ENCODE measurements at regions not wholly inside any gene's neighbourhood (a gene's known extent, or its start where the extent isn't known, plus 50 kb on each side); places are given as distances from the start of the nearest gene placed in this dataset.

DNA sequence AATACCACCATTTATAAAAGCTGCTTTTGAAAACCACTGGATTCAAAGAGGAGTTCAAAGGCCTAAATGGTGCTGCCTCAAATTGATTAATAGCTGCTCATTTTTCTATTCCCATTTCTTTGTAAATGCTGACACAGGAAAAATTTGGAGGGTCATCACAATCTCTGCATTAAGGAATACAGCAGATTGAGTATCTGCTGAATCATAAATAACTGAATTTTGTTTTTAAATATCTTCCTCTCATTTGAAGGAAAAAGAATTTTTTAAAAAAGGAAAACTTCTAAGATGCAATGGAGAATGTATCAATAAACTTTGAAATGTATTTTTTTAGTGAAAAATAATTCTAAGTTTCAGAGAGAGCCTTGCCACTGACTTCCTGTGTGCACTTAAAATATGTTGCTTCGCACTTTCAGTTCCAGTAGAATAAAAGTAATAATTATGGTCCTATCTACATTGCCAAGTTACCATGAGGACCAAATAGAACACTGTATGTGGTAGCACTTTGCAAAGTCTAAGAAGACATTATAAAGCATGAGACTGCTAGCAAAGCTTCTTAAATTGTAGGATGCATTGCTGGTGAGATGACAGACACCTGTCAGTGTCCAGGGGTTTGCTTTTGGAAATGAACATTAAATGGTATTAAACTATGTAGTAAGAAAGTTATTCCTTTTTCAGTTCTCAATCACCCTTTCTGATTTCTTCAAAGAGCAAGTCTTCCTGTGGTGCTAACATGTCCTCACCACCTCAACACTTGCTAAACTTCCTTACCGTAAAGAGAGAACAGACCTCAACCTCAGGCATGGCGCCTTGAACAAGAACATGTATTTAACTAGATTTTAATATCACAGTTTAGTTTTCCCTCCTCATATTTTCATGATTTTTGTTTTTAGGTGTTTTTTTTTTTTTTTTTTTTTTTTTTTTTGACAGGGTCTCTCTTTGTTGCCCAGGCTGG is 555.1 kb downstream of the EBF1 start:
- Histone ChIP-seq H3K27me3 (ENCODE audit: control insufficient read depth, insufficient read depth, low read length, poor library complexity, severe bottlenecking) (no peaks in the 10 kb centered on the region), H3K27ac (ENCODE audit: insufficient read depth, low read depth, low read length, poor library complexity, severe bottlenecking) (no peak overlapping the region), H3K4me3 (ENCODE audit: insufficient read depth, low read depth, low read length) (no peak overlapping the region), H3K9me3 (ENCODE audit: control insufficient read depth, low read length) (no peaks in the 10 kb centered on the region), H3K4me1 (ENCODE audit: control insufficient read depth, insufficient read depth, low read length) (no peaks in the 10 kb centered on the region), H3K36me3 (ENCODE audit: control insufficient read depth, insufficient read depth, low read length) (no peaks in the 10 kb centered on the region)
- 100% methylated on average over 3 of the region's 3 CpGs for WGBS, 2 experiments

DNA sequence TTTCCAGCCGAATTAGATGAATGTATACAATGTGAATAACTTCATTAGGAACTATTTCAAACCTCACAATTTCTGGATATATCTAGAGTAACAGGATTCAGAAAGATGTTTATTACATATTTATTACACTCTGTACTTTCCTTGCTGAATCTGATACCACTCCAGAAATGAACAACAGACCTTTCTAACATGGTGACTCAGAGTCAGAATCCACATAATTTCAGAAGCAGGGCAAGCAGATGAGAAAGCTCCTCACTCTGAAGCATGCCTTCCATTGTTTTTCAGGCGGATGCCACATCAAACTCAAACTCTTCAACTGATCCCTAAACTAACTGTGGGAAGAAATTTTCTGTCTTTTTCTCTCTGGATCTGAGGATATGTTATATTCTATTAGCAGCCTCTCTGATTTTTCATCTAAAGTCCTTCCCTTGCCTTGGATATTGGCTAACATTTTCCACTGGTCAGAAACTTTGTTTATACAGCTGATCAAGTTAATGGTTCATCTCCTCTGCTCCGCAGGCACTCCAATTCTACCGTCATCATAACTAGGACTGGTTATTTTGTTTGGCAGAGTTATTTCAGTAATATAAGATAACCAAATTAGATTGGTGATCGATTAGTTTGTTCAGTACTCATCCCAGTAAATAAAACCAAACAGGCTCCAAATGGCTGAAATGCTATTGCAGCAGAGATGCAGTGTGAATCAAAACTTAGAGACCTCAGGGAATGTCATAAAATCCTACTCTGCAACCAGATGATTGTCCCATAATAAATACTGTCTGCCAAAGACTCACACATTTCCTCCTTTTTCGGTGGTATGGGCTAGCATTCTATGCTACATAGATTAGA is 556.0 kb downstream of the EBF1 start:
- no peaks in the 10 kb centered on the region for H3K9me3 ChIP-seq (ENCODE audit: control insufficient read depth, low read length)
- peaks cover 1% of the 10 kb centered on the region for H3K4me1 ChIP-seq (ENCODE audit: control insufficient read depth, insufficient read depth, low read length)
- no peak overlapping the region for H3K4me3 ChIP-seq (ENCODE audit: insufficient read depth, low read depth, low read length)
- H3K36me3 ChIP-seq (ENCODE audit: control insufficient read depth, insufficient read depth, low read length), result no peaks in the 10 kb centered on the region
- 92 to 97% methylated on average over 5 of the region's 6 CpGs for WGBS, 2 experiments
- no peaks in the 10 kb centered on the region for H3K27me3 ChIP-seq (ENCODE audit: control insufficient read depth, insufficient read depth, low read length, poor library complexity, severe bottlenecking)
- no peak overlapping the region for H3K27ac ChIP-seq (ENCODE audit: insufficient read depth, low read depth, low read length, poor library complexity, severe bottlenecking)

- whole genome bisulfite sequencing, 2 experiments, result 92 to 94% methylated on average over 8 of the region's 9 CpGs
- Histone ChIP-seq H3K9me3 (ENCODE audit: control insufficient read depth, low read length) (no peaks in the 10 kb centered on the region), H3K4me3 (ENCODE audit: insufficient read depth, low read depth, low read length) (no peak overlapping the region), H3K36me3 (ENCODE audit: control insufficient read depth, insufficient read depth, low read length) (no peaks in the 10 kb centered on the region), H3K4me1 (ENCODE audit: control insufficient read depth, insufficient read depth, low read length) (peaks cover 8% of the 10 kb centered on the region), H3K27me3 (ENCODE audit: control insufficient read depth, insufficient read depth, low read length, poor library complexity, severe bottlenecking) (no peaks in the 10 kb centered on the region), H3K27ac (ENCODE audit: insufficient read depth, low read depth, low read length, poor library complexity, severe bottlenecking) (no peak overlapping the region)
Measured at GRCh38 chr5:158541536-158542297, 558.0 kb downstream of the EBF1 start.

DNA sequence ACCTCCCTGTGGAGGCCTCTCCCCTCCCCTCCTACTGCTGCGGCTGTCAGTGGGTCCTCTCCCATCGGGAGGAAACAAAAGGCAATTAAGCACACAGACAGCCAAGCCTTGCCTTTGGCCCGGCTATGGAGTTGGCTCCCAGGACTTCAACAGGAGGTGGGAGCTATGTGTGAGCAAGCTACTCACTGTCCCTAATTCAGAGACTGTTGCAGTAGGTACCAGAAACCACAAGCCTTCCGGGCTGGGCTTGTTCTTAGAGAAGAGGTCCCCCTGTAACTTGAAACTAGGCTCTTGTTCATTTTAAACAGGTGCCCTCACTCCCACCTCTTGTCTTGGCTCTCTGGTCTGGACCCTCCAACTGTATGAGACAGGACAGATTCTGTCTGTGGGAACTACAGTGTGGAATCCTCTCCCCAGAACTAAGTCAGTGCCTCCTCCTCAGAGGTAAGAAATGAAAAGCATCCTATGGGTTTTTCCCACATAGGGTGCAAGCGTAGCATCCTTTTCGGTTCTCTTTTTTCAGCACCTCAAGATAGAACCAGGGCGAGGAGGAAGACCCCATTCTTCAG is 561.1 kb downstream of the EBF1 start:
- Histone ChIP-seq H3K9me3 (ENCODE audit: control insufficient read depth, low read length) (no peaks in the 10 kb centered on the region), H3K27ac (ENCODE audit: insufficient read depth, low read depth, low read length, poor library complexity, severe bottlenecking) (no peak overlapping the region)
- WGBS, 2 experiments, result 46 to 49% methylated on average over 7 of the region's 7 CpGs

GRCh38 chr5:158537366-158537765 is 562.4 kb downstream of the EBF1 start:
- 19 to 47% methylated on average over 2 of the region's 2 CpGs for WGBS, 2 experiments
- Histone ChIP-seq H3K36me3 (ENCODE audit: control insufficient read depth, insufficient read depth, low read length) (no peaks in the 10 kb centered on the region), H3K4me3 (ENCODE audit: insufficient read depth, low read depth, low read length) (no peak overlapping the region), H3K4me1 (ENCODE audit: control insufficient read depth, insufficient read depth, low read length) (peaks cover 12% of the 10 kb centered on the region), H3K9me3 (ENCODE audit: control insufficient read depth, low read length) (no peaks in the 10 kb centered on the region), H3K27me3 (ENCODE audit: control insufficient read depth, insufficient read depth, low read length, poor library complexity, severe bottlenecking) (no peaks in the 10 kb centered on the region), H3K27ac (ENCODE audit: insufficient read depth, low read depth, low read length, poor library complexity, severe bottlenecking) (no peak overlapping the region)

More for the DNA sequence above, 561.1 kb downstream of the EBF1 start:
- Histone ChIP-seq H3K4me3 (ENCODE audit: insufficient read depth, low read depth, low read length) (no peak overlapping the region), H3K27me3 (ENCODE audit: control insufficient read depth, insufficient read depth, low read length, poor library complexity, severe bottlenecking) (no peaks in the 10 kb centered on the region), H3K36me3 (ENCODE audit: control insufficient read depth, insufficient read depth, low read length) (no peaks in the 10 kb centered on the region), H3K4me1 (ENCODE audit: control insufficient read depth, insufficient read depth, low read length) (peaks cover 12% of the 10 kb centered on the region)

GRCh38 chr5:158534203-158534602 is 565.5 kb downstream of the EBF1 start:
- Histone ChIP-seq H3K9me3 (ENCODE audit: control insufficient read depth, low read length) (no peaks in the 10 kb centered on the region), H3K4me1 (ENCODE audit: control insufficient read depth, insufficient read depth, low read length) (peaks cover 21% of the 10 kb centered on the region), H3K27me3 (ENCODE audit: control insufficient read depth, insufficient read depth, low read length, poor library complexity, severe bottlenecking) (no peaks in the 10 kb centered on the region), H3K4me3 (ENCODE audit: insufficient read depth, low read depth, low read length) (no peak overlapping the region), H3K27ac (ENCODE audit: insufficient read depth, low read depth, low read length, poor library complexity, severe bottlenecking) (no peak overlapping the region), H3K36me3 (ENCODE audit: control insufficient read depth, insufficient read depth, low read length) (no peaks in the 10 kb centered on the region)
- WGBS, 2 experiments, result 83 to 87% methylated on average over 10 of the region's 10 CpGs

DNA sequence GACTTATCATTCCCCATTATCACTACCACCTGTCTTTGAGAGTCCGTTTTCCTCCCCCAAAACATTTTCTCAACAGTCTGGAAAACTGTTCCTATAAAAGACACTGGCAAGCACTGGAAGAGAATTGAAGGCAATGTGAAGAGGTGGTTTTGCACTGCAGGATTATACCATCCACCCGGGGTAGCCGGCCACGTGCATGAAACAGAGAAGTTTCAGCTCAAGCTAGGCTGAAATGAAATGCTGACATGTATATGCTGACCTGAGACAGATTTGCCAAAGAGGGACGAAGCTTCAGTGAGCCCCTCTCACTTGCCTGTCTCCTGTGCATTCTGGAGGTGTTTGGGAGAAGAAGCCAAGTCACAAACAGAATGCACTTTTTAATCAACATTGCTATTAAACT is 567.0 kb downstream of the EBF1 start:
- H3K36me3 ChIP-seq (ENCODE audit: control insufficient read depth, insufficient read depth, low read length), result no peaks in the 10 kb centered on the region
- 81 to 82% methylated on average over 4 to 5 of the region's 5 CpGs for WGBS, 2 experiments
- peaks cover 13% of the 10 kb centered on the region for H3K4me1 ChIP-seq (ENCODE audit: control insufficient read depth, insufficient read depth, low read length)
- H3K9me3 ChIP-seq (ENCODE audit: control insufficient read depth, low read length), result no peaks in the 10 kb centered on the region
- H3K27me3 ChIP-seq (ENCODE audit: control insufficient read depth, insufficient read depth, low read length, poor library complexity, severe bottlenecking), result no peaks in the 10 kb centered on the region
- no peak overlapping the region for H3K4me3 ChIP-seq (ENCODE audit: insufficient read depth, low read depth, low read length)
- no peak overlapping the region for H3K27ac ChIP-seq (ENCODE audit: insufficient read depth, low read depth, low read length, poor library complexity, severe bottlenecking)

- WGBS, 2 experiments, result 77 to 90% methylated on average over 1 to 2 of the region's 2 CpGs
- Histone ChIP-seq H3K4me1 (ENCODE audit: control insufficient read depth, insufficient read depth, low read length) (peaks cover 13% of the 10 kb centered on the region), H3K27ac (ENCODE audit: insufficient read depth, low read depth, low read length, poor library complexity, severe bottlenecking) (no peak overlapping the region), H3K9me3 (ENCODE audit: control insufficient read depth, low read length) (no peaks in the 10 kb centered on the region), H3K4me3 (ENCODE audit: insufficient read depth, low read depth, low read length) (no peak overlapping the region), H3K36me3 (ENCODE audit: control insufficient read depth, insufficient read depth, low read length) (no peaks in the 10 kb centered on the region), H3K27me3 (ENCODE audit: control insufficient read depth, insufficient read depth, low read length, poor library complexity, severe bottlenecking) (no peaks in the 10 kb centered on the region)
Measured at GRCh38 chr5:158531860-158532259, 567.9 kb downstream of the EBF1 start.

DNA sequence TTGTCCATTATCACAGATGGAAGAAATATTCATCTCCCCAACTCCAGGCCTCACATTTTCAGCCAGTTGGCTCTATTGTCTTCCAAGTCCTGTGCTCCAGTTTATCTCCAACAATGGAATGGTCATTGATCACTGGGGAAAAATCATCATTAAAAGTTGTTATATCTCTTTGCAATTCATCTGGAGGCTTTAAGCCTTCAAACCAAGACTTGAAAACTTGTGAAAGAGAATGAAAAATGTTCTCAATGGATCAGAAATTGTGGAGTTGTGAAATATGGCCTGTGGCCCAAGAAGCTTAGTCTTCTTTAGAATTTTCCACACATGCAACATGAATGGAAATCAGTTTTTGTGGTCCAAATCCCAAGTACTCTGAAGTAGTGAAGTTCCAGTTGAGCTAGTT is 569.6 kb downstream of the EBF1 start:
- H3K36me3 ChIP-seq (ENCODE audit: control insufficient read depth, insufficient read depth, low read length), result no peaks in the 10 kb centered on the region
- peaks cover 9% of the 10 kb centered on the region for H3K4me1 ChIP-seq (ENCODE audit: control insufficient read depth, insufficient read depth, low read length)

More for the DNA sequence above, 569.6 kb downstream of the EBF1 start:
- Histone ChIP-seq H3K9me3 (ENCODE audit: control insufficient read depth, low read length) (no peaks in the 10 kb centered on the region), H3K4me3 (ENCODE audit: insufficient read depth, low read depth, low read length) (no peak overlapping the region), H3K27ac (ENCODE audit: insufficient read depth, low read depth, low read length, poor library complexity, severe bottlenecking) (no peak overlapping the region), H3K27me3 (ENCODE audit: control insufficient read depth, insufficient read depth, low read length, poor library complexity, severe bottlenecking) (no peaks in the 10 kb centered on the region)

Measured in ectodermal cell (in vitro differentiated cells).